ENCODE measurements at regions not wholly inside any gene's neighbourhood (a gene's known extent, or its start where the extent isn't known, plus 50 kb on each side); places are given as distances from the start of the nearest gene placed in this dataset.
A peak's percentile ranks its signal among the peaks of the same experiment; 100 is the strongest.

DNA sequence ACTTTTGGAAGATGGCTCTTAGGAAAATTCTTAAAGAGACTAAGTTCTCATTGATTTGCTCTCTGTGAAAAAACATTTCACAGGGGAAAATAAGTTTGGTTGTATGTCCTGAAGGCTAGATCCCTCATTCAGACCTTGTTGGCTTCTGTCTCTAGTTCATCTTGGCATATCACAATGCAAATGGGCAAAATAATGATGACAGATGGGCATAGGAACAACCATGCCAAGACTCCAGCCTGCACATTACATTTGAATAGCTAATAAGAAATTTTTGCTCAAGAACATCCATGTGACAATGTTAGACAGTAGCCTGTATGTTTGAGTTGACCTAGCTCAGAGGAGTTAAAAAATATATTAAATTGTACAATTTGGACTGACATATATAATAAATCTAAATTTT, 292.9 kb downstream of the PLA2G4A start:
- H3K9me3 ChIP-seq (ENCODE audit: control insufficient read depth in 1 of 2, low read length in 2 of 2): no peaks in the 10 kb centered on the region
- POLR2A ChIA-PET (ENCODE audit: partially characterized antibody): no interaction called here
- intact Hi-C loops (cut with micrococcal nuclease): no loop called here
- H3K27ac Mint-ChIP-seq: no peak overlapping the region
- H3K4me1 Mint-ChIP-seq: peaks cover 0 to 2% (median 0%) of the 10 kb centered on the region in 4 donors
- CTCF ChIA-PET (ENCODE audit: partially characterized antibody): no interaction called here
- H3K36me3 Mint-ChIP-seq: no peaks in the 10 kb centered on the region
- H3K4me1 ChIP-seq (ENCODE audit: insufficient read depth, low read length): no peaks in the 10 kb centered on the region
- no peaks in the 10 kb centered on the region for H3K27me3 ChIP-seq (ENCODE audit: insufficient read depth, low read length)
- H3K4me3 ChIP-seq (ENCODE audit: low read length in 2 of 2): no peak overlapping the region
- H3K27ac ChIP-seq (ENCODE audit: low read depth, low read length): no peak overlapping the region
- DNase-seq: no peak
- no peak overlapping the region for H3K4me3 Mint-ChIP-seq
- peaks cover 0 to 11% (median 5%) of the 10 kb centered on the region in 8 donors for H3K9me3 Mint-ChIP-seq
- no peaks in the 10 kb centered on the region for H3K27me3 Mint-ChIP-seq
- no peaks in the 10 kb centered on the region for H3K36me3 ChIP-seq (ENCODE audit: insufficient read depth, low read length)

- no peak overlapping the region for H3K27ac Mint-ChIP-seq
- H3K27me3 Mint-ChIP-seq: no peaks in the 10 kb centered on the region
- intact Hi-C loops (cut with micrococcal nuclease): no loop called here
- no peaks in the 10 kb centered on the region for H3K27me3 ChIP-seq (ENCODE audit: insufficient read depth, low read length)
- no peak overlapping the region for H3K4me3 ChIP-seq (ENCODE audit: low read length in 2 of 2)
- no peak overlapping the region for H3K27ac ChIP-seq (ENCODE audit: low read depth, low read length)
- H3K9me3 ChIP-seq (ENCODE audit: control insufficient read depth in 1 of 2, low read length in 2 of 2): no peaks in the 10 kb centered on the region
- H3K9me3 Mint-ChIP-seq: peaks cover 0 to 11% (median 5%) of the 10 kb centered on the region in 8 donors
- no peak for DNase-seq
- CTCF ChIA-PET (ENCODE audit: partially characterized antibody): interaction anchor here (0.8 kb wide), 1 partner anchor 8 kb away, joined by 3 read pairs; no protein-coding TSS in a partner anchor
- H3K4me3 Mint-ChIP-seq: no peak overlapping the region
- peaks cover 0 to 2% (median 0%) of the 10 kb centered on the region in 4 donors for H3K4me1 Mint-ChIP-seq
- POLR2A ChIA-PET (ENCODE audit: partially characterized antibody): no interaction called here
- no peaks in the 10 kb centered on the region for H3K36me3 Mint-ChIP-seq
- no peaks in the 10 kb centered on the region for H3K36me3 ChIP-seq (ENCODE audit: insufficient read depth, low read length)
- no peaks in the 10 kb centered on the region for H3K4me1 ChIP-seq (ENCODE audit: insufficient read depth, low read length)
Measured at GRCh38 chr1:187122566-187122965, 293.8 kb downstream of the PLA2G4A start.

- H3K36me3 ChIP-seq (ENCODE audit: insufficient read depth, low read length): no peaks in the 10 kb centered on the region
- Mint-ChIP-seq H3K27ac (no peak overlapping the region), H3K9me3 (peaks cover 0 to 11% (median 4%) of the 10 kb centered on the region in 8 donors), H3K27me3 (no peaks in the 10 kb centered on the region), H3K36me3 (no peaks in the 10 kb centered on the region), H3K4me3 (no peak overlapping the region), H3K4me1 (peaks cover 0 to 4% (median under 1%) of the 10 kb centered on the region in 4 donors)
- DNase-seq: no peak
- intact Hi-C loops (cut with micrococcal nuclease): no loop called here
- POLR2A ChIA-PET (ENCODE audit: partially characterized antibody): no interaction called here
- no peaks in the 10 kb centered on the region for H3K4me1 ChIP-seq (ENCODE audit: insufficient read depth, low read length)
- CTCF ChIA-PET (ENCODE audit: partially characterized antibody): interaction anchor here (1.0 kb wide), 1 partner anchor 11 kb away, joined by 3 read pairs; no protein-coding TSS in a partner anchor
- no peaks in the 10 kb centered on the region for H3K9me3 ChIP-seq (ENCODE audit: control insufficient read depth in 1 of 2, low read length in 2 of 2)
- H3K27ac ChIP-seq (ENCODE audit: low read depth, low read length): no peak overlapping the region
- H3K27me3 ChIP-seq (ENCODE audit: insufficient read depth, low read length): no peaks in the 10 kb centered on the region
- H3K4me3 ChIP-seq (ENCODE audit: low read length in 2 of 2): no peak overlapping the region
Measured at GRCh38 chr1:187129132-187129531, 300.4 kb downstream of the PLA2G4A start.

DNA sequence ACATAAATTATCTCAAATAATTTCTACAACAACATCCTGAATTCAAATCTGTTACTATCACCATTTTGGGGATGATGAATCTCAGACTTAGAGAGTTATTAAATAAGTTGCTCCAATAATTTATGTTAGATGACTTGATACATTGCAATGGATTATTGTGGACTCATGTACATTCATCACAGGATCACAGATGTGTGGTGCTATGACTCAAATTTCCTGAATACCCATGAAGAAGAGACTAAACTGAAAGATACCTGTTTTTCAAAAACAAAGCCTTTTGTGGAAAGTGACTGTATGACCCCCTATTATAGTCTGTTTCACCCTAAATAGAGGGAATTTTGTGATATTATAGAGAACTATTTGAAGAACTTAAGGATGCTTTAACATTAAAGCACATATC, 315.0 kb downstream of the PLA2G4A start:
- intact Hi-C loops (cut with micrococcal nuclease): no loop called here
- ChIA-PET CTCF (ENCODE audit: partially characterized antibody) (no interaction called here), POLR2A (ENCODE audit: partially characterized antibody) (no interaction called here)
- DNase-seq: no peak
- no peaks in the 10 kb centered on the region for H3K4me1 ChIP-seq (ENCODE audit: insufficient read depth, low read length)
- no peaks in the 10 kb centered on the region for H3K27me3 ChIP-seq (ENCODE audit: insufficient read depth, low read length)
- Mint-ChIP-seq H3K27ac (no peak overlapping the region), H3K4me3 (no peak overlapping the region), H3K4me1 (peaks cover 0 to 7% (median 5%) of the 10 kb centered on the region in 4 donors), H3K9me3 (peaks cover 0 to 15% (median 12%) of the 10 kb centered on the region in 8 donors), H3K27me3 (no peaks in the 10 kb centered on the region), H3K36me3 (no peaks in the 10 kb centered on the region)
- H3K36me3 ChIP-seq (ENCODE audit: insufficient read depth, low read length): no peaks in the 10 kb centered on the region
- H3K4me3 ChIP-seq (ENCODE audit: low read length in 2 of 2): no peak overlapping the region
- no peak overlapping the region for H3K27ac ChIP-seq (ENCODE audit: low read depth, low read length)
- H3K9me3 ChIP-seq (ENCODE audit: control insufficient read depth in 1 of 2, low read length in 2 of 2): no peaks in the 10 kb centered on the region

DNA sequence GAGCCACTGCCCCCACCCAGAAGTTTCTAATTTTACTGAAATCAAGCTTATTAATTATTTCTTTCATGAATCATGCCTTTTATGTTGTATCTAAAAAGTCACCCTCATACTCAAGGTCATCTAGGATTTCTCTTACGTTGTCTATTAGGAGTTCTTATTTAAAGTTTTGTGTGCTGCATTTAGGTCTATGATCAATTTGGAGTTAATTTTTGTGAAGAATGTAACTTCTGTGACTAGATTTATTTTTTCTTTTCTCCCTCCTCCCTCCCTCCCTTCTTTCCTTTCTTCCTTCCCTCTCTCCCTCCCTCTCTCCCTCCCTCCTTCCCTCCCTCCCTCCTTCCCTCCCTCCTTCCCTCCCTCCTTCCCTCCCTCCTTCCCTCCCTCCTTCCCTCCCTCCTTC, 317.6 kb downstream of the PLA2G4A start:
- Histone ChIP-seq H3K27me3 (ENCODE audit: insufficient read depth, low read length) (no peaks in the 10 kb centered on the region), H3K9me3 (ENCODE audit: control insufficient read depth in 1 of 2, low read length in 2 of 2) (no peaks in the 10 kb centered on the region), H3K36me3 (ENCODE audit: insufficient read depth, low read length) (no peaks in the 10 kb centered on the region), H3K4me3 (ENCODE audit: low read length in 2 of 2) (no peak overlapping the region), H3K4me1 (ENCODE audit: insufficient read depth, low read length) (no peaks in the 10 kb centered on the region), H3K27ac (ENCODE audit: low read depth, low read length) (no peak overlapping the region)
- H3K27ac Mint-ChIP-seq: no peak overlapping the region
- peaks cover 0 to 3% of the 10 kb centered on the region in 2 donors for H3K36me3 Mint-ChIP-seq
- peaks cover 0 to 19% (median 12%) of the 10 kb centered on the region in 8 donors for H3K9me3 Mint-ChIP-seq
- no peaks in the 10 kb centered on the region for H3K27me3 Mint-ChIP-seq
- ChIA-PET CTCF (ENCODE audit: partially characterized antibody) (no interaction called here), POLR2A (ENCODE audit: partially characterized antibody) (no interaction called here)
- DNase-seq: no peak
- H3K4me1 Mint-ChIP-seq: peaks cover 0 to 7% (median 5%) of the 10 kb centered on the region in 4 donors
- intact Hi-C loops (cut with micrococcal nuclease): no loop called here
- H3K4me3 Mint-ChIP-seq: no peak overlapping the region

- no peaks in the 10 kb centered on the region for H3K36me3 ChIP-seq (ENCODE audit: insufficient read depth, low read length)
- DNase-seq: no peak
- no peak overlapping the region for H3K27ac ChIP-seq (ENCODE audit: low read depth, low read length)
- peaks cover 0 to 6% (median 5%) of the 10 kb centered on the region in 4 donors for H3K4me1 Mint-ChIP-seq
- H3K36me3 Mint-ChIP-seq: peaks cover 3 to 5% of the 10 kb centered on the region in 2 donors
- no peaks in the 10 kb centered on the region for H3K27me3 Mint-ChIP-seq
- no peak overlapping the region for H3K27ac Mint-ChIP-seq
- CTCF ChIA-PET (ENCODE audit: partially characterized antibody): interaction anchor here (1.1 kb wide), 1 partner anchor 59 kb away, joined by 3 read pairs; no protein-coding TSS in a partner anchor
- no peak overlapping the region for H3K4me3 ChIP-seq (ENCODE audit: low read length in 2 of 2)
- no peaks in the 10 kb centered on the region for H3K4me1 ChIP-seq (ENCODE audit: insufficient read depth, low read length)
- no peaks in the 10 kb centered on the region for H3K9me3 ChIP-seq (ENCODE audit: control insufficient read depth in 1 of 2, low read length in 2 of 2)
- no peaks in the 10 kb centered on the region for H3K27me3 ChIP-seq (ENCODE audit: insufficient read depth, low read length)
- H3K9me3 Mint-ChIP-seq: peaks cover 3 to 39% (median 31%) of the 10 kb centered on the region in 8 donors
- intact Hi-C loops (cut with micrococcal nuclease): no loop called here
- POLR2A ChIA-PET (ENCODE audit: partially characterized antibody): no interaction called here
- no peak overlapping the region for H3K4me3 Mint-ChIP-seq
Measured at GRCh38 chr1:187151555-187151954, 322.8 kb downstream of the PLA2G4A start.

DNA sequence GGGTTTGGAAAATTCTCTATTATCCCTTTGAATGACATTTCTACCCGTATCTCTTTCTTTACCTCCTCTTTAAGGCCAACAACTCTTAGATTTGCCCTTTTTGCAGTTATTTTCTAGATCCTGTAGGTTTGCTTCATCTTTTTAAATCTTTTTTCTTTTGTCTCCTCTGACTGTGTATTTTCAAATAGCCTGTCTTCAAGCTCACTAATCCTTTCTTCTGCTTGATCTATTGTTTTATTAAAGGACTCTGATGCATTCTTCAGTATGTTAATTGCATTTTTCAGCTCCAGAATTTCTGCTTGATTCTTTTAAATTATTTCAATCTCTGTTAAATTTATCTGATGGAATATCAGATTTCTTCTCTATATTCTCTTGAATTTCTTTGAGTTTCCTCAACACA, 324.3 kb downstream of the PLA2G4A start:
- H3K9me3 ChIP-seq (ENCODE audit: control insufficient read depth in 1 of 2, low read length in 2 of 2): no peaks in the 10 kb centered on the region
- H3K4me3 ChIP-seq (ENCODE audit: low read length in 2 of 2): no peak overlapping the region
- H3K27ac ChIP-seq (ENCODE audit: low read depth, low read length): no peak overlapping the region
- peaks cover 3 to 5% of the 10 kb centered on the region in 2 donors for H3K36me3 Mint-ChIP-seq
- H3K4me3 Mint-ChIP-seq: no peak overlapping the region
- no peak for DNase-seq
- peaks cover 7 to 11% (median 9%) of the 10 kb centered on the region in 4 donors for H3K4me1 Mint-ChIP-seq
- H3K27me3 ChIP-seq (ENCODE audit: insufficient read depth, low read length): no peaks in the 10 kb centered on the region
- POLR2A ChIA-PET (ENCODE audit: partially characterized antibody): no interaction called here
- intact Hi-C loops (cut with micrococcal nuclease): no loop called here
- H3K27me3 Mint-ChIP-seq: no peaks in the 10 kb centered on the region
- H3K36me3 ChIP-seq (ENCODE audit: insufficient read depth, low read length): no peaks in the 10 kb centered on the region
- H3K27ac Mint-ChIP-seq: no peak overlapping the region
- CTCF ChIA-PET (ENCODE audit: partially characterized antibody): no interaction called here
- H3K9me3 Mint-ChIP-seq: peaks cover 3 to 35% (median 25%) of the 10 kb centered on the region in 8 donors
- H3K4me1 ChIP-seq (ENCODE audit: insufficient read depth, low read length): no peaks in the 10 kb centered on the region

GRCh38 chr1:187157115-187157514, 328.4 kb downstream of the PLA2G4A start:
- DNase-seq: peak in 2 of 5 donors; percentile 1 to 14
- no peak overlapping the region for H3K27ac ChIP-seq (ENCODE audit: low read depth, low read length)
- no peaks in the 10 kb centered on the region for H3K4me1 ChIP-seq (ENCODE audit: insufficient read depth, low read length)
- POLR2A ChIA-PET (ENCODE audit: partially characterized antibody): no interaction called here
- H3K4me3 Mint-ChIP-seq: no peak overlapping the region
- no peaks in the 10 kb centered on the region for H3K9me3 ChIP-seq (ENCODE audit: control insufficient read depth in 1 of 2, low read length in 2 of 2)
- no peaks in the 10 kb centered on the region for H3K27me3 Mint-ChIP-seq
- peaks cover 4 to 10% (median 7%) of the 10 kb centered on the region in 4 donors for H3K4me1 Mint-ChIP-seq
- peaks cover 0 to 21% (median 17%) of the 10 kb centered on the region in 8 donors for H3K9me3 Mint-ChIP-seq
- no peaks in the 10 kb centered on the region for H3K27me3 ChIP-seq (ENCODE audit: insufficient read depth, low read length)
- H3K27ac Mint-ChIP-seq: peak overlapping the region in 4 of 7 donors; percentile 24 to 74 (median 32)
- intact Hi-C loops (cut with micrococcal nuclease): no loop called here
- H3K36me3 ChIP-seq (ENCODE audit: insufficient read depth, low read length): no peaks in the 10 kb centered on the region
- CTCF ChIA-PET (ENCODE audit: partially characterized antibody): no interaction called here
- H3K4me3 ChIP-seq (ENCODE audit: low read length in 2 of 2): no peak overlapping the region
- H3K36me3 Mint-ChIP-seq: peaks cover 0 to 5% of the 10 kb centered on the region in 2 donors
